Mesothelial cell of epicardium (in vitro differentiated cells): ENCODE measurements at regions not wholly inside any gene's neighbourhood (a gene's known extent, or its start where the extent isn't known, plus 50 kb on each side); places are given as distances from the start of the nearest gene placed in this dataset.

ENCODE experiments used
- DNase-seq, 2 experiments: peaks; one replicate each; pipeline ENCODE4 v3.0.0; 2021; ENCODE audit warnings: low spot score in 2 of 2; ENCODE audit not compliant: unreplicated experiment in 2 of 2
- H3K27ac Mint-ChIP-seq: 2 replicates; pipeline ENCODE4 v1.8.0; 2021; ENCODE audit warnings: mixed read lengths
- H3K27me3 Mint-ChIP-seq: 2 replicates; pipeline ENCODE4 v1.8.0; 2021; ENCODE audit warnings: low read depth, mixed read lengths
- H3K36me3 Mint-ChIP-seq: 2 replicates; pipeline ENCODE4 v1.8.0; 2021; ENCODE audit warnings: mixed read lengths
- H3K4me1 Mint-ChIP-seq: 2 replicates; pipeline ENCODE4 v1.8.0; 2021; ENCODE audit warnings: mixed read lengths
- H3K4me3 Mint-ChIP-seq: 2 replicates; pipeline ENCODE4 v1.8.0; 2021; ENCODE audit warnings: mild to moderate bottlenecking, moderate library complexity, mixed read lengths
- H3K9me3 Mint-ChIP-seq: 2 replicates; pipeline ENCODE4 v1.8.0; 2021; ENCODE audit warnings: mixed read lengths
- CTCF ChIP-seq: fragments of 200-600 bp; sonication (generic); IDR thresholded peaks from one replicate; pipeline ENCODE4 v1.5.0; 2021; ENCODE audit warnings: antibody characterized with exemption; ENCODE audit not compliant: unreplicated experiment

DNA sequence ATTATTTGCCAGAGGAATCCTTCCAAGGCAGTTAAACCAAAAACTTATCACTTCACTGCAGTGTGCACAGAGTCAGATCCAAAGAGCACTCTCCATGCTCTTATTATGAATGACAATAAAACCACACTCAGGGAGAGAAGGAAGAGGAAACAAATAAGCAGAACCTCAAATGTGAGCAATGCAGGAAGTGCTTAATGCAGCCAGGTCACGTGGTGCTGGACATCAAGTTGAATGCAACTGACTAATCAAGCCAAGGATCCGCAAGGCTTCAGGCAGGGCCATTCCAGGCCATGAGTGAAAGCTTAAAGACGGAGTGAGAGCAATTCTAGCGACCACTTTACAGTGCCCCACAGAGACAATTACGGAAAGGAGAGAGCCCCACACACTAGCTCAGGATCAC, 230.4 kb upstream of the PUM3 start:
- no peak for TF ChIP-seq CTCF

DNA sequence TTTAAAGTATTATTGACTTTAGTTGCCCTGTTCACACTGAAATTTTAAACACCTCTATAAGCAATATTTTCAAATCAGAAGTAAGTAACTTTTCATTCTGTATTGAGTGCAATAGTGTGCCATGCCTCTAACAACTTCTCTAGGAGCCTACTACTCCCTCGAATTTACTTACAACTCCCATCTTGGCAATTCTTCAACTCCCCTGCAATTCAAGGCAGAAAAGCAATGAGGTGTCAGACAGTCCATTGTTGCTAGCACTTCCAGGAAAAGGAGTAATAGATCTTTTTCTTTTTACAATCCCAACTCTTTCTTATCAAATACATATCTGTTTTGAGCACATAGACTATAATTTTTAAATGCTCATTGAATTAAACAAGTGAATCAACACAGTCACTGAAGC, 222.7 kb upstream of the PUM3 start:
- Mint-ChIP-seq H3K36me3 (peaks cover 1% of the 10 kb centered on the region), H3K4me1 (no peaks in the 10 kb centered on the region), H3K27ac (no peak overlapping the region), H3K27me3 (no peaks in the 10 kb centered on the region), H3K9me3 (peaks cover 17% of the 10 kb centered on the region), H3K4me3 (no peak overlapping the region)
- DNase-seq = no peak
- TF ChIP-seq CTCF = no peak

More for the DNA sequence above, 230.4 kb upstream of the PUM3 start:
- H3K4me1 Mint-ChIP-seq = no peaks in the 10 kb centered on the region
- no peak for DNase-seq
- H3K9me3 Mint-ChIP-seq = peaks cover 15% of the 10 kb centered on the region
- H3K4me3 Mint-ChIP-seq = no peak overlapping the region
- no peak overlapping the region for H3K27ac Mint-ChIP-seq
- H3K36me3 Mint-ChIP-seq = peaks cover 1% of the 10 kb centered on the region
- H3K27me3 Mint-ChIP-seq = no peaks in the 10 kb centered on the region

- H3K4me3 Mint-ChIP-seq = no peak overlapping the region
- no peaks in the 10 kb centered on the region for H3K36me3 Mint-ChIP-seq
- H3K27me3 Mint-ChIP-seq = no peaks in the 10 kb centered on the region
- DNase-seq = no peak
- no peak overlapping the region for H3K27ac Mint-ChIP-seq
- peaks cover 18% of the 10 kb centered on the region for H3K9me3 Mint-ChIP-seq
- no peak for TF ChIP-seq CTCF
- no peaks in the 10 kb centered on the region for H3K4me1 Mint-ChIP-seq
These were observed 216.0 kb upstream of the PUM3 start for GRCh38 chr9:3059781-3060468.

GRCh38 chr9:3058409-3058808, 214.5 kb upstream of the PUM3 start:
- H3K4me3 Mint-ChIP-seq = no peak overlapping the region
- H3K4me1 Mint-ChIP-seq = no peaks in the 10 kb centered on the region
- no peak overlapping the region for H3K27ac Mint-ChIP-seq

GRCh38 chr9:3054017-3054586, 210.2 kb upstream of the PUM3 start:
- Mint-ChIP-seq H3K4me3 (no peak overlapping the region), H3K27ac (no peak overlapping the region), H3K4me1 (no peaks in the 10 kb centered on the region), H3K9me3 (peaks cover 3% of the 10 kb centered on the region), H3K27me3 (no peaks in the 10 kb centered on the region), H3K36me3 (no peaks in the 10 kb centered on the region)
- TF ChIP-seq CTCF = no peak
- DNase-seq = no peak

More at GRCh38 chr9:3058409-3058808, 214.5 kb upstream of the PUM3 start:
- DNase-seq = no peak
- no peaks in the 10 kb centered on the region for H3K36me3 Mint-ChIP-seq
- no peaks in the 10 kb centered on the region for H3K27me3 Mint-ChIP-seq
- TF ChIP-seq CTCF = no peak
- H3K9me3 Mint-ChIP-seq = peaks cover 14% of the 10 kb centered on the region
